HCT116 (cell line): ENCODE measurements at regions not wholly inside any gene's neighbourhood (a gene's known extent, or its start where the extent isn't known, plus 50 kb on each side); places are given as distances from the start of the nearest gene placed in this dataset.

Source experiments
- ATAC-seq: fragments of 200-7000 bp; cut with Tn5 transposase; 2 replicates; pipeline ENCODE4 v1.9.1; 2020; ENCODE audit warnings: mild to moderate bottlenecking, moderate library complexity
- BruUV-seq: library from RNA; stranded (reverse); fragments of 400-500 nt; replicated peaks from 2 replicates; lab custom pipeline; 2021; lab: Mats Ljungman, UMichigan
- CTCF ChIA-PET: fragments of 300-600 bp; sonication (Branson Sonifier 250); formaldehyde crosslinking; loops from one replicate; lab custom pipeline; 2021; ENCODE audit warnings: antibody characterized with exemption; lab: Charles Lee
- POLR2A ChIA-PET: fragments of 300-600, 350-600 bp; sonication (Branson Sonifier 250); formaldehyde crosslinking; loops from one replicate; lab custom pipeline; 2021; ENCODE audit warnings: antibody characterized with exemption; lab: Charles Lee
- RAD21 ChIA-PET, 2 experiments: fragments of 300-600 bp; sonication (Branson Sonifier 250); formaldehyde crosslinking; loops; one replicate each; lab custom pipeline; 2023; ENCODE audit warnings: low total read pairs in 2 of 2; ENCODE audit not compliant: uncharacterized antibody in 2 of 2, unreplicated experiment in 2 of 2, low non-redundant PET in 1 of 2; lab: Charles Lee
- DNase-seq: peaks from one replicate; pipeline ENCODE4 v3.0.0-alpha.2; 2010; ENCODE audit warnings: low read depth, low spot score
- H2AFZ ChIP-seq: fragments of 200-600 bp; shearing (Covaris generic), sonication (generic); 2 replicates; pipeline ENCODE4 v1.6.1; 2017; ENCODE audit warnings: low read depth, mixed run types, mixed read lengths, antibody characterized with exemption, low read length; ENCODE audit not compliant: poor library complexity, severe bottlenecking
- H3K27ac ChIP-seq: 2 replicates; pipeline ENCODE4 v1.5.1; 2012; ENCODE audit warnings: low read depth, low read length
- H3K27me3 ChIP-seq: fragments of 200-600 bp; sonication (generic); 2 replicates; pipeline ENCODE4 v1.6.1; 2016; ENCODE audit warnings: mixed run types, low read length, mixed read lengths; ENCODE audit not compliant: insufficient read depth
- H3K36me3 ChIP-seq, 2 experiments: fragments of 200-500 bp in 1 of 2; fragments of 200-600 bp in 1 of 2; sonication (Bioruptor generic) in 1 of 2; sonication (generic) in 1 of 2; 2 replicates each; pipeline versions ENCODE4 v1.5.1 to v1.6.1; 2014 to 2016; ENCODE audit warnings: low read length in 2 of 2, inconsistent platforms in 1 of 2, mixed read lengths in 1 of 2, mixed run types in 1 of 2; ENCODE audit not compliant: insufficient read depth in 2 of 2, control insufficient read depth in 1 of 2
- H3K4me1 ChIP-seq, 2 experiments: fragments of 200-600 bp in 1 of 2; sonication (generic) in 1 of 2; 2 replicates each; pipeline versions ENCODE4 v1.5.1 to v1.6.1; 2012 to 2017; ENCODE audit warnings: low read length in 2 of 2, inconsistent platforms in 1 of 2, mild to moderate bottlenecking in 1 of 2, mixed read lengths in 1 of 2, mixed run types in 1 of 2, moderate library complexity in 1 of 2; ENCODE audit not compliant: insufficient read depth in 2 of 2, control insufficient read depth in 1 of 2
- H3K4me2 ChIP-seq: fragments of 200-600 bp; sonication (generic); 2 replicates; pipeline ENCODE4 v1.6.1; 2017; ENCODE audit warnings: mixed run types, low read length, mixed read lengths
- H3K4me3 ChIP-seq, 2 experiments: fragments of 200-600 bp in 1 of 2; sonication (generic) in 1 of 2; replicated peaks in 1 of 2; 2 replicates each; pipeline ENCODE4 v1.5.1; 2011 to 2016; ENCODE audit warnings: low read length in 2 of 2, control low read depth in 1 of 2, low read depth in 1 of 2, mild to moderate bottlenecking in 1 of 2, mixed read lengths in 1 of 2, mixed run types in 1 of 2
- H3K79me2 ChIP-seq: fragments of 200-600 bp; sonication (generic); 2 replicates; pipeline ENCODE4 v1.6.1; 2017; ENCODE audit warnings: mild to moderate bottlenecking, mixed run types, low read length, moderate library complexity, mixed read lengths; ENCODE audit not compliant: insufficient read depth
- H3K9ac ChIP-seq: fragments of 200-600 bp; sonication (generic); 2 replicates; pipeline ENCODE4 v1.6.1; 2016; ENCODE audit warnings: low read length, mixed read lengths
- H3K9me2 ChIP-seq: fragments of 200-600 bp; sonication (generic), shearing (Covaris generic); 2 replicates; pipeline ENCODE4 v1.6.1; 2017; ENCODE audit warnings: mixed run types, mild to moderate bottlenecking, moderate library complexity; ENCODE audit not compliant: insufficient read depth
- H3K9me3 ChIP-seq, 2 experiments: fragments of 200-500 bp in 1 of 2; fragments of 200-600 bp in 1 of 2; sonication (Bioruptor generic) in 1 of 2; sonication (generic) in 1 of 2; 2 replicates each; pipeline ENCODE4 v1.6.1; 2014 to 2017; ENCODE audit warnings: low read length in 2 of 2, mixed read lengths in 2 of 2, inconsistent platforms in 1 of 2, low read depth in 1 of 2, mild to moderate bottlenecking in 1 of 2, mixed run types in 1 of 2, moderate library complexity in 1 of 2; ENCODE audit not compliant: control insufficient read depth in 1 of 2, insufficient read depth in 1 of 2
- H4K20me1 ChIP-seq: fragments of 200-600 bp; sonication (generic), shearing (Covaris generic); 2 replicates; pipeline ENCODE4 v1.6.1; 2017; ENCODE audit warnings: mixed run types, mild to moderate bottlenecking, moderate library complexity; ENCODE audit not compliant: insufficient read depth
- CBX3 ChIP-seq: IDR thresholded peaks from 2 replicates; pipeline ENCODE4 v1.6.1; 2012; ENCODE audit warnings: low read depth
- CEBPB ChIP-seq: IDR thresholded peaks from 2 replicates; pipeline ENCODE4 v1.6.1; 2012; ENCODE audit warnings: low read depth
- EGR1 ChIP-seq: IDR thresholded peaks from 2 replicates; pipeline ENCODE4 v1.6.1; 2012; ENCODE audit warnings: low read depth
- ELF1 ChIP-seq: IDR thresholded peaks from 2 replicates; pipeline ENCODE4 v1.6.1; 2012; ENCODE audit warnings: low read depth, borderline replicate concordance
- EZH2phosphoT487 ChIP-seq: fragments of 200-600 bp; IDR thresholded peaks from 2 replicates; pipeline ENCODE4 v1.6.1; 2018; ENCODE audit warnings: antibody characterized with exemption, borderline replicate concordance
- FOSL1 ChIP-seq: IDR thresholded peaks from 2 replicates; pipeline ENCODE4 v1.6.1; 2012; ENCODE audit warnings: low read depth
- POLR2A ChIP-seq: IDR thresholded peaks from 2 replicates; pipeline ENCODE4 v1.7.0; 2011; ENCODE audit warnings: borderline replicate concordance; ENCODE audit not compliant: insufficient read depth, insufficient read length; ENCODE audit errors: extremely low read depth
- POLR2AphosphoS5 ChIP-seq: IDR thresholded peaks from 2 replicates; pipeline ENCODE4 v1.6.1; 2011; ENCODE audit warnings: mild to moderate bottlenecking, low read depth, low read length, moderate library complexity
- SIN3A ChIP-seq: IDR thresholded peaks from 2 replicates; pipeline ENCODE4 v1.6.1; 2012; ENCODE audit warnings: low read depth
- SP1 ChIP-seq: IDR thresholded peaks from 2 replicates; pipeline ENCODE4 v1.6.1; 2012; ENCODE audit warnings: low read depth
- SRF ChIP-seq: IDR thresholded peaks from 2 replicates; pipeline ENCODE4 v1.6.1; 2012; ENCODE audit warnings: low read depth
- TCF7L2 ChIP-seq: IDR thresholded peaks from 2 replicates; pipeline ENCODE4 v1.7.0; 2011; ENCODE audit warnings: borderline replicate concordance, inconsistent platforms; ENCODE audit not compliant: insufficient read depth, insufficient read length; ENCODE audit errors: extremely low read depth
- ZFX ChIP-seq: fragments of 450-650 bp; IDR thresholded peaks from 2 replicates; pipeline ENCODE4 v1.6.1; 2017
- intact Hi-C: fragments of 100-400 bp; cut with micrococcal nuclease; formaldehyde crosslinking; loops from 2 replicates; pipeline ENCODE4 v1.10.0; 2022
- TF ChIP-seq, protein P1 (sequence below): IDR thresholded peaks from 2 replicates; pipeline ENCODE4 v1.6.1; 2012; ENCODE audit warnings: low read depth
- TF ChIP-seq, protein P2 (sequence below): IDR thresholded peaks from 2 replicates; pipeline ENCODE4 v1.6.1; 2012

DNA sequence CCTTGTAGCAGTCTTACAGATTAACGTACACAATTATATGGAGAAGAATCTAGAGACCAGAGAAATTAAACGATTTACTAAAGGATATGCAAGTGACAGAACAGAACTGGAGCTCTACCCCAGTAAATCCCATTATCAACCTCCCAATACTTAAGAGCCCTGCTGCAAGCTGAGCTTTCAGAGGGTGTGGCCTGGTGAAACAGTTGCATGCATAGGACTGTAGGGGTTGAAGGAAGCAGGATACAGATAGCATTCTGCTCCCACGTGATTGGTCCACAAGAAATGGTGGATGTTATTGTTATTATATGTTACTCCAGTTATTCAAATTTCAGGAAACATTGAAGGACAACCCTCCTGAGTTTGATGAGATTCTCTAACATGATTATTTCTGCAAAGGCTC, 210.8 kb upstream of the THUMPD2 start (continued):
- TF ChIP-seq, protein P1, sequence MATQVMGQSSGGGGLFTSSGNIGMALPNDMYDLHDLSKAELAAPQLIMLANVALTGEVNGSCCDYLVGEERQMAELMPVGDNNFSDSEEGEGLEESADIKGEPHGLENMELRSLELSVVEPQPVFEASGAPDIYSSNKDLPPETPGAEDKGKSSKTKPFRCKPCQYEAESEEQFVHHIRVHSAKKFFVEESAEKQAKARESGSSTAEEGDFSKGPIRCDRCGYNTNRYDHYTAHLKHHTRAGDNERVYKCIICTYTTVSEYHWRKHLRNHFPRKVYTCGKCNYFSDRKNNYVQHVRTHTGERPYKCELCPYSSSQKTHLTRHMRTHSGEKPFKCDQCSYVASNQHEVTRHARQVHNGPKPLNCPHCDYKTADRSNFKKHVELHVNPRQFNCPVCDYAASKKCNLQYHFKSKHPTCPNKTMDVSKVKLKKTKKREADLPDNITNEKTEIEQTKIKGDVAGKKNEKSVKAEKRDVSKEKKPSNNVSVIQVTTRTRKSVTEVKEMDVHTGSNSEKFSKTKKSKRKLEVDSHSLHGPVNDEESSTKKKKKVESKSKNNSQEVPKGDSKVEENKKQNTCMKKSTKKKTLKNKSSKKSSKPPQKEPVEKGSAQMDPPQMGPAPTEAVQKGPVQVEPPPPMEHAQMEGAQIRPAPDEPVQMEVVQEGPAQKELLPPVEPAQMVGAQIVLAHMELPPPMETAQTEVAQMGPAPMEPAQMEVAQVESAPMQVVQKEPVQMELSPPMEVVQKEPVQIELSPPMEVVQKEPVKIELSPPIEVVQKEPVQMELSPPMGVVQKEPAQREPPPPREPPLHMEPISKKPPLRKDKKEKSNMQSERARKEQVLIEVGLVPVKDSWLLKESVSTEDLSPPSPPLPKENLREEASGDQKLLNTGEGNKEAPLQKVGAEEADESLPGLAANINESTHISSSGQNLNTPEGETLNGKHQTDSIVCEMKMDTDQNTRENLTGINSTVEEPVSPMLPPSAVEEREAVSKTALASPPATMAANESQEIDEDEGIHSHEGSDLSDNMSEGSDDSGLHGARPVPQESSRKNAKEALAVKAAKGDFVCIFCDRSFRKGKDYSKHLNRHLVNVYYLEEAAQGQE, result no peak
- TF ChIP-seq TCF7L2 (no peak), POLR2A (no peak), SIN3A (no peak)
- TF ChIP-seq, all 23 proteins: peak for 0

DNA sequence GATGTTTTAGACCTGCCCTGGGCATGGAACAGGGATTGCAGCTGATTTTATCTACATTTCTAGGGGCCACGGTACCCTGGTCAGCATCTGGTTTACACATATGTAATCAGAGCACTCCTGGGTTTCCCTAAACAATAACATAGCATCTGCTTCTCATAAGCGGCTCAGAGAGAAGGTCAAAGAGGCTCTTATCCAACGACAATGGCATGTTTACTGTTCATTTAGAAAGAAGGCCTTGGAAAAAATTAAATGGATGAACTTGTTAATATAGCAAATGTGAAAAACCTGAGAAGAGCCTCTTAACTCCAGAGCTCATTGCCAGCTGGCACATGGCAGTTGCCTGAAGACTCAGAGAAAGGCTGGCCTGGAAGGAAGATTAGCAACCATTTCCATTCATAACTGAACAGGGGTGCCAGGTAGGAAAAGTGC, 202.8 kb upstream of the THUMPD2 start:
- no peak overlapping the region for H2AFZ ChIP-seq
- no peak overlapping the region for H3K4me2 ChIP-seq
- H3K27ac ChIP-seq, result no peak overlapping the region
- H4K20me1 ChIP-seq, result no peaks in the 10 kb centered on the region
- no peaks in the 10 kb centered on the region for H3K27me3 ChIP-seq
- no peaks in the 10 kb centered on the region for H3K79me2 ChIP-seq
- ChIA-PET POLR2A (no interaction called here), CTCF (no interaction called here), RAD21 (no interaction called here)
- no peaks in the 10 kb centered on the region for H3K9me3 ChIP-seq
- no peak overlapping the region for H3K4me3 ChIP-seq
- H3K4me1 ChIP-seq, result no peaks in the 10 kb centered on the region
- ATAC-seq (no peak), DNase-seq (no peak)
- TF ChIP-seq FOSL1, result no peak
- TF ChIP-seq SRF, result no peak
- no peak for TF ChIP-seq ZFX
- TF ChIP-seq ELF1, result no peak
- no peak for TF ChIP-seq CBX3
- no peak for TF ChIP-seq CEBPB
- TF ChIP-seq POLR2A, result no peak
- no peak for TF ChIP-seq EGR1
- TF ChIP-seq SIN3A, result no peak
- TF ChIP-seq SP1, result no peak
- TF ChIP-seq EZH2phosphoT487, result no peak
- TF ChIP-seq POLR2AphosphoS5, result no peak
- TF ChIP-seq, protein P2, sequence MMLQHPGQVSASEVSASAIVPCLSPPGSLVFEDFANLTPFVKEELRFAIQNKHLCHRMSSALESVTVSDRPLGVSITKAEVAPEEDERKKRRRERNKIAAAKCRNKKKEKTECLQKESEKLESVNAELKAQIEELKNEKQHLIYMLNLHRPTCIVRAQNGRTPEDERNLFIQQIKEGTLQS, result no peak
- no peak for TF ChIP-seq TCF7L2
- no peaks in the 10 kb centered on the region for H3K36me3 ChIP-seq
- intact Hi-C loops, result no loop called here
- H3K9ac ChIP-seq, result no peak overlapping the region
- H3K9me2 ChIP-seq, result no peaks in the 10 kb centered on the region
- no TSS peak for BruUV-seq
